GF-D8 (cell line): ENCODE measurements at regions not wholly inside any gene's neighbourhood (a gene's known extent, or its start where the extent isn't known, plus 50 kb on each side); places are given as distances from the start of the nearest gene placed in this dataset.
"Not testable (repeated sequence)": the region's sequence is repeated elsewhere in the genome, so short reads cannot be mapped to it uniquely, and the experiment has no call there.

Source experiments
- DNase-seq: peaks from one replicate; lab custom pipeline; 2025; lab: John Stamatoyannopoulos, UW

- DNase-seq: no peak
These were observed 88.2 kb upstream of the CCDC71L start for GRCh38 chr7:106749165-106749564.

DNA sequence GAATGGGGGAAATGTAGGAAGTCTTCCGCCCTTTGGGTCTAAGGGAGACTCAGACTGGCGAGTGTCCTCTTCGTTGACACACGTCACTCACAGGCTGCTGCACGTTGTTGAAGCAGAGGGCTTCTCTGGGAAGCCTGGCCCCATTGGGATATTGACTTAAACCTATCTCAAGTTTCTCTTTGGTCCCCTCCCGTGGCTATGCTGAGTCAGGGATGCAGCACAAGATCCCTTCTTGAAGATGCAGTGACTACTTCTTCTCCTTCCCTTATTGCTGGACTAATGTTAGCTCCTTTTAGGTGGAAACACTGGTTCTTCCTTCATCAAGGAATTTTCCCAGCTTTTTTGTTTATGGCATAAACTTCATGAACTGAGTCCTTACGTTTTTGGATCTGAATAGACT, 89.8 kb upstream of the CCDC71L start:
- no peak for DNase-seq

- no peak for DNase-seq
These were observed 91.4 kb upstream of the CCDC71L start for GRCh38 chr7:106752367-106752766.

GRCh38 chr7:106755024-106755423, 94.1 kb upstream of the CCDC71L start:
- DNase-seq: not testable (repeated sequence)

- DNase-seq: no peak
These were observed 94.7 kb upstream of the CCDC71L start for GRCh38 chr7:106755641-106756040.

GRCh38 chr7:106756071-106756470, 95.1 kb upstream of the CCDC71L start:
- no peak for DNase-seq

DNA sequence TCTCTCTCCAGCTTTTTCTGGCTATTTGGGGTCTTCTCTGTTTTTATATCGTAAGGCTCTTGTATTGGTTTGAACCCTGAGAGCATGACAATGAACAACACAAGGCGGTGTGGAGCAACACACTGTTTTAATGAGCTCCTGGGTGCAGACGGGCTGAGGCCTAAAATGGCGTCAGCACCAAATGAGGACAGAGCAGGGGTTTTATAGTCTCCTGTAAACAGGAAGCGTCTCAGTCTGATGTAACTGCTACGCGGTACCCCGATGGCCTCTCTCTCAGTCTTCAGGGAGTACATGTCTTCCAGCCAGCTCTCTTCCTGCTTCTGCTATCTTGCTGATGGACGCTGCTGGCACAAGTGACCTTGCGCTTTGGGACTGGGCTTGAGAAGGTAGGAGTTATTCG, 95.9 kb upstream of the CCDC71L start:
- no peak for DNase-seq

DNA sequence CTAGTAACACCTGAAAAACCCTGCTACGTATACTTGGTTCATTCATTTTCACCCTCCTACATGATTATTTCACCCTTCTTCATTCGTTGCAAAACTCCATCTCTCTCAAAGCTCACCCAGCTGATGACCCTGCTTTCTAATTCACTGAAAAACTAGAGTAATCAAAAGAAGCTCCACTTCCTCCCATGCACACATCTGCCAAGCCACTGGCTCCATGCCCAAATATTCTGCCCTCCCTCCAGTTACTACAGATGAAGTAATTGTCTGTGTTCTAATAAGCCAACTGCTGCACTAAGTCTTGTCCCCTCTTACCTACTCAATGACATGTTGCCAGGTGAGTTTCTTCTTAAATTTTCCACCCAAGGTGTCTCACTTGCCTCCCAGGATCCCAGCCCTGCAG, 96.9 kb upstream of the CCDC71L start:
- peak; percentile 20 for DNase-seq

- not testable (repeated sequence) for DNase-seq
These were observed 101.9 kb upstream of the CCDC71L start for GRCh38 chr7:106762845-106763244.

DNA sequence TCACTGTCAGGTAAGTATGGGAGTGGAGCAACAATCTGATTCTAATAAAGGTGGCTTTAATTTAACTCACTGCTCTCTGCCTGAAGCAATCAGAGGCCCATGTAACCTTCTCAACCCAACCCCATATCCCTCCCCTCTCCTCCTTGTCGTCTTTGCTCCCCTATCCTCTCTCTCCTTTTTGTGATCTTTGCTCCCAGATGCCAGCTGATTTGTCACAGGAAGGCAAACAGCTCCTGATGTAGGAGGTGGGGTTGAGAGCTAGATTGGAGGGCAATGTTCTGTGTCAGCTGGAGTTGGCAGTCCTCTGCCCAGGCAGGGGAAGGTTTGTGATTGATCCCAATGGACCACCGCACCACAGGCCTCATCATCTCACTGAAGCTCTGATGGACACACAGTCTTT, 101.4 kb upstream of the PIK3CG start:
- no peak for DNase-seq

GRCh38 chr7:106765727-106766355, 99.2 kb upstream of the PIK3CG start:
- DNase-seq: no peak

GRCh38 chr7:106766551-106766950, 98.5 kb upstream of the PIK3CG start:
- no peak for DNase-seq

DNA sequence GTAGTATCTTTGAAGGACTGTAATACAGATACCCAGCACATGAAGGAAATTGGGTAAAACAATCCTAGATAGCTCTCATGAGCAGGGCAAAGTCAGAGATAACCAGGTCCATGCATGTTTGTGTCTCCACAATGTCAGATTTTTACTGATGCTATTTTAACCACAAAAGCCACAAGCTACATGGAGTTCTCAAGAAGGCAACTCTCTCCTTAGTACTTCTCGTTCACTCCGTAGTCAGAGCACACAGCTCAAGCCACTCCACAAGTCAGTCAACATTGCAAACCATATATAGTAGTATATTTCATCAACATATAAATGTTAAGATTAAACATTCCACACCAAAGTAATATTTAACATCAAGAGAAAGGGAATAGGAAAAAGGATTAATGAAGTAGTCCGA, 98.0 kb upstream of the PIK3CG start:
- no peak for DNase-seq

DNA sequence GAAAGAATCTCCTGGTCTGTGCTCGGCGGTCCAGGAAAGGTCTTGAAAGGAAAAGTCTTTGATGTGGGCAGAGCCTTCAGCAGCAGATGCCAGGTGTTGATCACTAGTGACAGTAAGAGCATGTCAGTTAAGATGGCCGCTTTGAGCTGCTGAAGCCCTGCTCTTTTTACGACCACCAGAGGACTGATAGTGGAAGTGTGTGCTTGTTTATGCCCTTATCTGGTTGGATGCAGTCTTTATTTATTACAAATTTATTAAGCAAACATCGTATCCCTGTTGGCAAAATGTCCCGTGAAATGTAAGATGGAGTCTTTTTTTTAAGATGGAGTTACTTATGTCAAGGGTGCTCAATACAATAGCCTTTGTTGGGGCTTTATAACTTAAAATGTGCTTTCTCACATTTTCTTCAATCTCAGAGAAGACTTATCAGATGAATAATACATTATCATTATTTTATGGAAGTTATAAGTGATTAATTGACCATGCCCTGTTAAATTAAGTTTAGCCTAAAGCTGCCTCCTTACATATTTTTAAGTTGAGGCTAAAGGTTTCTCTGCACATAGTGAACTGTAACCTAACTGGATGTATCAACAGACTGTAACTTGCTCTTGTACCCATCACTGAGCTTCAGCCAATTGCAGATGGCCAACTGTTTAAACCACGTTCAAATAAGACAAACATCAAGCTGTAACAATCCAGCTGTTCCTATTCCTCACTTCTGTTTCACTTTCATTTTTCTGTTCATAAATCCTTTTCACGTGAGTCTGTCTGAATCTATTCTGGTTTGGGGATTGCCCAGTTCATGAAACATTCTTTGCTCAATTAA, 97.4 kb upstream of the PIK3CG start:
- no peak for DNase-seq

- DNase-seq: no peak
These were observed 96.7 kb upstream of the PIK3CG start for GRCh38 chr7:106768324-106768751.

DNA sequence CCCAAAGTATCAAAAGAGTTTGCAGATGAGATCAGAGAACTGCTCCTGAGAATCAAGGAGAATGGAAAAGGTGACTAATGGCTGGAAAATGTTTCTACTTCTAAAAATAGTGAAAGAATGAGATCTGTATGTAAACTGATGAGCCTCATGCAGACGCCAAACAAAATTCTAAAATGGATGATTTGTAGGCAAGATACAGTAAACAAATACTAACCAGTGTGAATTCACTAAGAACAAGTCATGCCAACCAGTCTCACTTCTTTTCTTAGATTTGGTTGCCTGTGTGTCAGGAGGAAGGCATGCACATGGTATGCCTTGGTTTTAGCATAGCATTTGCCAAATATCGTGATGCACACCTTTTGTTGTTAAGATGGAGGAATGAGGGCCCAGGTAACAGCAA, 94.9 kb upstream of the PIK3CG start:
- no peak for DNase-seq

DNA sequence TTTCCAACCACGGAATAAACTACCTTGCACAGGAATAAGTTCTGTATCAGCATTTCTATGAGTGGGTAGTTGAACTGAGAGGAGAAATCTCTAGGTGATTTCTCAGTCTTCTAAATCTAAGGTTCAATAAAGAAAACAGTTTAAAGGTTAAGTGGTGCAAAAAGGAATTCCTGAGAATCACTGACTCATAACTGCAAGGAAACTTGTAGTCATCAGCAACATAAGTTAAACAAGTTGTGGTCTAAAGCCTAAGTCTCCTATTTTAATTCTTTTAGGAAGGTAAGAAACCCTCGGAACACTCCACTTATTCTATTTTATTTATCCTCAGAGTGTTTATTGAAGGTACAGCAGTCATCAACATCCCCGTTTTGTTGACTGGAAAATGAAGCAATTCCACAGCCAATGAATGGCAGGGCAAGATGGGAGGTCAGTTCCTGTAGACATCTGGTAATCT, 92.4 kb upstream of the PIK3CG start:
- DNase-seq: no peak

DNA sequence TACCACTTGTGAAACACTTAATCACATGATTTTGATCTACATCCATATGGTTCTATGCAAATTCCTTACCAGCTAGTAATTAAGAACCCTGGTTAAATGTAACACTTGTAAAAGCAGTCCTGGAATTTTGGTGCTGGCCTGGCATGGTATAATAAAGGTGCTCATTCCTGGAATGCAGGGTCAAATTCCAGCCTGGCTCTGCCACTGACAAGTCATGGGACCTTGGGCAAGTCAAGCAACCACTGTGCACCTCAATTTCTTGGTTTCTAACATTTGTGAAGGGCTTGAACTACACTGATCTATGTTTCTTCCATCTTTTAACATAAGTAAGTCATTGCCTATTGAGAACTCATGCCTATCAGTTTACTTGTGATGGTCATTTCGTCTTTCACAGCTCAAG, 91.9 kb upstream of the PIK3CG start:
- no peak for DNase-seq

GRCh38 chr7:106773721-106774120, 91.4 kb upstream of the PIK3CG start:
- DNase-seq: no peak

GRCh38 chr7:106774213-106774767, 90.8 kb upstream of the PIK3CG start:
- DNase-seq: no peak

GRCh38 chr7:106774768-106775551, 90.1 kb upstream of the PIK3CG start:
- no peak for DNase-seq

DNA sequence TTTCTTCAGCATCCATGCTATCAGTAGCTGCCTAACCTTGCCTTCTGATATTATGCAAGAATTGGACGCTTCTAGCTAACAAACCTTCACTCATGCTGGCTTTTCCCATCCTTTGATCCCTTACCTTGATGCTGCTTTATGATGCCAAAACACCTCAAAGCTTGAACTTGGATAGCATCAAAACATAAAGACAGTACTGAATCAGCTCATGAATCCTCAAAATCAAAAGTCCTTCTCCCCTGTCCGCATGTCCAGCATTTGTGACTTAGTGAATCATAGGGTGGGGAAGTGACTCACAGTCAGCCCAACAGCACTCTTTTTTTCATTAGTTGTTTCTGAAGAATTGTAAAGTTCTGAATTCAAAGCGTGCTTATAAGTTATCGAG, 89.5 kb upstream of the PIK3CG start:
- no peak for DNase-seq
